AG08395 (cell line): ENCODE measurements at regions not wholly inside any gene's neighbourhood (a gene's known extent, or its start where the extent isn't known, plus 50 kb on each side); places are given as distances from the start of the nearest gene placed in this dataset.
A peak's percentile ranks its signal among the peaks of the same experiment; 100 is the strongest.

Experiments used
- DNase-seq: peaks from one replicate; pipeline ENCODE4 v3.0.0; 2012; ENCODE audit warnings: mixed read lengths, low spot score

DNA sequence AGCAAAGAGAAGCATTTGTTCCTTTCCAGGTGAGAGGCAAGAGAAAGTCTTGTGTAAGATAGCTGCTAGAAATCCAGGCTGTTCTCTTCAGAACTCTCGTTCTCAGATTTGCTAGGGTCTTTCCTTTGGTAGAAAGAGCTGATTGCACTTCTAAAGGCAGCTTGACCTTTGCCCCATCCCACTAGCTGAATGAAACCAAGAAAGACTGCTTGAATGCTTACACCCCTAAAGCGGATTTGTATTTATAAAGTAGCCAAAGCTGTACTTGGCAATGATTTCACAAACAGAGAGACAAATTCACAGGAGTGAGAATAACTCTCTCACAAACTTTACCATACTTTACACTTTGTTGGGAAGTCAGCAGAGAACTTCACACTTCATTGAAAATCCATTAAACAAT lies 424.1 kb downstream of the TTLL7 start:
- no peak for DNase-seq

DNA sequence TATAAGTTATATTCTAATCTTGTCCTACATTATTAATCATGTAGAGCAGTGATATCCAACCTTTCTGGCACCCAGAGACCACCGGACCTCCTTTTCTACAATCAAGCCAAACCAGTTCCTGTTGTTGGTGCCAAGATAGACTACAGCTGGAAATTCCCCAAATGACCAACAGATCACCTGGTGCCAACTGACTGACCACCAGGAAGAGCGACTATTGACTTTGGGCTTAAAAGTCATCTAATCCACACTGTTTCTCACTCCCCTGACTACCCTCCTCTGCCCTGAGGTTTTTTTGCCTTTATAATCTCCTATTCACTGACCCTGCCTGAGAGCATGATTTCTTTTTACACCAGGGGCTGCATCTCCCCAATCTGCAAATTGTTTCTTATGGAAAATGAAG lies 425.2 kb downstream of the TTLL7 start:
- DNase-seq = no peak

DNA sequence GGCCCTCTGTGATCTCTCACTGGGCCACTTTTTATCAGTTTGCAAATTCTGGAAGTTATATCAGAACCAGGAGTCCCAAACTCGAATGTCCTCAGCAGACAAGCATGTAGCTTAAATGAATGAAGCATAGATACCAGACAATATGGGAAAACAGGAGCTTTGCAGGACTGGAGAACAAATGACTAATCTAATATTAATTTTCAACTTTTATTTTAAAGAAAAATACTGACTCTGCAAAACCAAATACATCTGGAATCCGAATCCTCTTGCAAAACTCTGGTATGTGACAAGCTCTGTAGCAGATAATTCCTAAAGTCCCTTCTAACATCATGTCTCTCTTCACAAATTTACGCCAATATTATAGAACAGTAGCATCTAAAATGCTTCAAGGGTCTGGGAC lies 427.4 kb downstream of the TTLL7 start:
- DNase-seq = no peak

GRCh38 chr1:83561346-83561745 lies 437.6 kb downstream of the TTLL7 start:
- no peak for DNase-seq

- DNase-seq = no peak
Measured at GRCh38 chr1:83559129-83559840, 439.6 kb downstream of the TTLL7 start.

DNA sequence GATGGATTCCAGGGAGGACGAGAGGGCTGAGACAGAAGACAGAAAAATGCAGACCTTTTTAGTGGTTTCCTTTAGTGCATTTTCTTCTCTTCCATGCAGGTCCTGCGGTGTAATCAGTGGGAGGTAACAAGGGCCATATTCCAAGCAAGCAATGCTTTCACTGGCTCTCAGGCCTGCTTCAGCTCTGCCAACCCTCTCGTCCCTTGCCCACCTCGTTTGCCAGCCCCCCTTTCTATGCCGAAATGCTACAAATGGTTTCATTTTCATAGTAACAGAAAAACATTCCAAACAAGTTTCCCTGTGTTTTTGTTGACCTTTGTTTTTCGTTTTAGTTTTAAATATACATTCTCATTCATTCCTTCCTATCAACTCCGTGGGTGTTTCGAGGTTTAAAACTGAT lies 443.1 kb downstream of the TTLL7 start:
- DNase-seq = peak; percentile 17

DNA sequence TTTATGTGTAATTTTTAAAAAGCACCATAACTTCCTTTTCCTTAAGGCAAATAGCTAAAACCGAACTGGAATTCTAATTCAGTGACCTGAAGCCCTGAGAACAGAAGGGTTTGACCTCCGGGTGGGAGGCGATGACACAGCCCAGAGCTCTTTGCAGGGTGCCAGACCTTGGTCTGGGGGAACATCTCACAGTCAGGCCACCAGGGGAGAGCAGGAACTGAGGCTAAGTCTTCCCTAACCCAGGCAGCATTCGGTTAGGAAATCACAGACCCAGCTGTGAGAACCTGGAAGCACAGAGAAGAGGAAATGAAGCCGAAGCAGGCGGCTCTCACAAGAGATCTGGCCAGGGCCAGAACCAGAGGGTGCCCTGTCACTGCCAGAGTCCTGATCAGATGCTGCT lies 444.8 kb downstream of the TTLL7 start:
- DNase-seq = no peak

DNA sequence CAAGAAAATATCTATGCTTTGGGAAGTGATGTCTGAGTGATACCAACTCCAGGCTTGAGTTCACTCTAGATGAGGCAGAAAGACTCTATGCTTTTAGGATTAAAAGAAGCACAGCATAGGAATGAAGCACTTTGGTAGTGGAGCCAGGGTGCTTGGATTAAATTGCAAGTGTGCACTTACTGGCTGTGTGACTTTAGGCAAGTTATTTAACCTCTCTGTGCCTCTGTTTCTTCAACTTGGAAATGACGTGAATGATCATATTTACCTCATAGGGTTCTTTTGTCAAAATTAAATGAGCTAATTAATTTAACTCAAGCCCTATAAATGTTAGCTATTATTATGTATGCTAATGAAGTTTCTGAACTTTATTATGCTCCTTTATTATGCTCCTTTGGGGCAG lies 446.1 kb downstream of the TTLL7 start:
- DNase-seq = no peak

GRCh38 chr1:83548311-83548710 lies 450.6 kb downstream of the TTLL7 start:
- DNase-seq = no peak

- DNase-seq = peak; percentile 10
Measured at GRCh38 chr1:83547901-83548300, 451.0 kb downstream of the TTLL7 start.

GRCh38 chr1:83546874-83547273 lies 452.1 kb downstream of the TTLL7 start:
- no peak for DNase-seq

GRCh38 chr1:83545066-83545862 lies 453.7 kb downstream of the TTLL7 start:
- no peak for DNase-seq

DNA sequence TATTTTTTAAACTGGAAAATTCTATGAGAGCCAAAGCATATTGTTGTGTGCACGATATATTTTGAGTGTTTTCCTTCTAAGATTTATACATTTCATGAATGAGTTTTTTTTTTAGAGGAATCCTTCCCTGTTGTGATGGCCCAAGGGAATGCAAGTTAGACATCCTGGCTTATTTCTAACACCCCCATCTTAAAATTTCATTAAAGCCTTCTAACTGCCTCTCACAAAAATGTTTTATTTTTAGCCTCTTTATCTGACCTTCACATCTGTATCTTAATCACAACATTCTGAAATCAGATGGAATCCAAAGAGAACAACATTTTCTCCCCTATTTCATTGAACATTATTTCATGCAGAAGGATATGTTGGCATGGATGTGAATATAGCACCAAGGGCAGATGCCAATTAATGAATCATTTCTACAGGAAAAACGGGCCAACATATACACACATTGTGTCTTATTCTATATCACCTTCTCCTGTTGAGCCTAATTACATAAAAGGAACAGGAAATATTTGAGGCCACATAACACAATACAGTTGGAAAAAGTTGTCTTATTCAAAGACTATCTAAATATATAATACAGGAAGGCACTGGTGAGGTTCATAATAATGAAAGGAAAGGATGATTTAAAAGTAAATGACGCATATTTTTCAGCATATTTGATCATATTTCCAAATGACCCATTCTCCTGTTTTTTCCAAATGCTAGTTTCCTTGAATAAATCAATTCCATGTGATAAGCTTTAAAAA lies 455.5 kb downstream of the TTLL7 start:
- DNase-seq = no peak

GRCh38 chr1:83531521-83532309 lies 467.2 kb downstream of the TTLL7 start:
- no peak for DNase-seq

- DNase-seq = no peak
Measured at GRCh38 chr1:83530506-83530905, 468.4 kb downstream of the TTLL7 start.

GRCh38 chr1:83527987-83528386 lies 470.9 kb downstream of the TTLL7 start:
- no peak for DNase-seq

- DNase-seq = no peak
Measured at GRCh38 chr1:83520797-83521196, 478.1 kb downstream of the TTLL7 start.

GRCh38 chr1:83516369-83516768 lies 482.6 kb downstream of the TTLL7 start:
- peak; percentile 64 for DNase-seq

DNA sequence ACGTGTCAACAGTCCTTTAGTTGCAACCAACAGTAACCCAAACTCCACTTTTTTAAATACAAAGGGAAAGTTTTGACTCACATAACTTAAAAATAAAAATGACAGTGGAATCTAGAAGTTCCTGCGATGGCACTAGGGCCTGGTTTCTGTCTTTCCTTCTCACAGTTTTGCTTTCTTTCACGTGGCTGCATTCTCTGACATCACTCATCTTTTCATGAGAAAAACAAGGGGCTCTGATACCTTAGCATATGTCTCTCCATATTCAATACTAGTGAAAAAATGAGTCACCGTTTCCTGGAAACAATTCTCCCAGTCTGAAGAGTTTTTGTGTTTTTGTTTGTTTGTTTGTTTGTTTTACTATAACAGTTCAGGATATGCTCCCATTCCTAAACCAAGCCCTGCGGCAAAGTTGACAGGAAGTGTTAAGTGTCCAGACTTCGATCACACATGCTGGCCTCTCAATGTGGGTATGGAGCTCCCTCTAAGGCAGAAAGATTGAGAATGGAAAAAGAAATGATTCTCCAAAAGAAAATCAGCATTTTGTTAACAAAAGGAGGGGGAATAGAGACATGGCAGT lies 483.3 kb downstream of the TTLL7 start:
- peak; percentile 9 for DNase-seq

- DNase-seq = no peak
Measured at GRCh38 chr1:83512373-83513193, 486.3 kb downstream of the TTLL7 start.
